Left cardiac atrium (tissue), 4 donors: ENCODE measurements at regions not wholly inside any gene's neighbourhood (a gene's known extent, or its start where the extent isn't known, plus 50 kb on each side); places are given as distances from the start of the nearest gene placed in this dataset.
"Not testable (repeated sequence)": the region's sequence is repeated elsewhere in the genome, so short reads cannot be mapped to it uniquely, and the experiment has no call there.

ENCODE experiments used
- ATAC-seq, 2 donors: fragments of 200-7000 bp; cut with Tn5 transposase; one replicate each; pipeline ENCODE4 v1.9.1; 2020; ENCODE audit warnings: mild to moderate bottlenecking in 2 of 2, moderate library complexity in 2 of 2
- DNase-seq: peaks from one replicate; pipeline ENCODE4 v3.0.0-alpha.2; 2020
- intact Hi-C, 2 donors: fragments of 100-400 bp; cut with DNase I; formaldehyde crosslinking; loops; one replicate each; pipeline versions ENCODE4 v1.14.1 to v1.15.1; 2022 to 2023
- donor health status: DM: no; HTN: yes; CAD: no.
- donor health status: DM: no; HTN: yes; CAD: no; lungs with severe emphysema.
- donor health status: DM: yes; HTN: yes; CAD: no.
- donor health status: Dilated cardiomyopathy.

GRCh38 chr12:131443019-131444000 is 267.6 kb upstream of the SFSWAP start:
- ATAC-seq (peak in 1 of 2 donors; percentile 40), DNase-seq (no peak)
- intact Hi-C loops, result no loop called here

GRCh38 chr12:131444220-131445164 is 266.4 kb upstream of the SFSWAP start:
- no peak for ATAC-seq
- no peak for DNase-seq
- intact Hi-C loops, result no loop called here

GRCh38 chr12:131445184-131445774 is 265.6 kb upstream of the SFSWAP start:
- intact Hi-C loops, result no loop called here
- ATAC-seq (no peak), DNase-seq (no peak)

GRCh38 chr12:131445795-131446194 is 265.1 kb upstream of the SFSWAP start:
- intact Hi-C loops, result no loop called here
- DNase-seq, result no peak
- ATAC-seq, result no peak

GRCh38 chr12:131447636-131448035 is 263.3 kb upstream of the SFSWAP start:
- ATAC-seq, intact Hi-C loops, DNase-seq: not testable (repeated sequence)

- DNase-seq (no peak), ATAC-seq (no peak)
- intact Hi-C loops, result no loop called here
Observed at GRCh38 chr12:131448254-131448795, 262.6 kb upstream of the SFSWAP start.

- intact Hi-C loops, result no loop called here
- ATAC-seq (no peak), DNase-seq (no peak)
Observed at GRCh38 chr12:131449027-131449426, 261.9 kb upstream of the SFSWAP start.

- intact Hi-C loops, result loop anchor here in 1 of 2 donors (10.0 kb wide), 1 partner anchor 538 kb away; no protein-coding TSS in a partner anchor
- ATAC-seq (no peak), DNase-seq (no peak)
Observed at GRCh38 chr12:131452444-131452860, 258.4 kb upstream of the SFSWAP start.

GRCh38 chr12:131454418-131455217 is 256.3 kb upstream of the SFSWAP start:
- no peak for DNase-seq
- ATAC-seq, result peak; percentile 63 to 77
- intact Hi-C loops, result loop anchor here in 1 of 2 donors (10.0 kb wide), 1 partner anchor 540 kb away; no protein-coding TSS in a partner anchor

- no peak for ATAC-seq
- intact Hi-C loops, result loop anchor here in 1 of 2 donors (10.0 kb wide), 1 partner anchor 540 kb away; no protein-coding TSS in a partner anchor
- DNase-seq, result no peak
Observed at GRCh38 chr12:131455218-131455506, 255.7 kb upstream of the SFSWAP start.

GRCh38 chr12:131455581-131456110 is 255.2 kb upstream of the SFSWAP start:
- DNase-seq, result no peak
- no peak for ATAC-seq
- intact Hi-C loops, result loop anchor here in 1 of 2 donors (10.0 kb wide), 1 partner anchor 541 kb away; no protein-coding TSS in a partner anchor

GRCh38 chr12:131456301-131457027 is 254.4 kb upstream of the SFSWAP start:
- DNase-seq, result no peak
- ATAC-seq, result no peak
- intact Hi-C loops, result loop anchor here in 1 of 2 donors (10.0 kb wide), 1 partner anchor 542 kb away; no protein-coding TSS in a partner anchor

- no peak for ATAC-seq
- DNase-seq, result no peak
- intact Hi-C loops, result loop anchor here in 1 of 2 donors (10.0 kb wide), 1 partner anchor 542 kb away; no protein-coding TSS in a partner anchor
Observed at GRCh38 chr12:131457028-131457310, 253.9 kb upstream of the SFSWAP start.

GRCh38 chr12:131457331-131458047 is 253.4 kb upstream of the SFSWAP start:
- ATAC-seq, result no peak
- intact Hi-C loops, result loop anchor here in 1 of 2 donors (10.0 kb wide), 1 partner anchor 543 kb away; no protein-coding TSS in a partner anchor
- no peak for DNase-seq

- ATAC-seq, result no peak
- DNase-seq, result no peak
- intact Hi-C loops, result loop anchor here in 1 of 2 donors (10.0 kb wide), 1 partner anchor 543 kb away; no protein-coding TSS in a partner anchor
Observed at GRCh38 chr12:131458048-131458374, 252.9 kb upstream of the SFSWAP start.

GRCh38 chr12:131458931-131459772 is 251.7 kb upstream of the SFSWAP start:
- intact Hi-C loops, result loop anchor here in 1 of 2 donors (10.0 kb wide), 1 partner anchor 544 kb away; no protein-coding TSS in a partner anchor
- ATAC-seq (no peak), DNase-seq (no peak)
